ENCODE measurements at regions not wholly inside any gene's neighbourhood (a gene's known extent, or its start where the extent isn't known, plus 50 kb on each side); places are given as distances from the start of the nearest gene placed in this dataset.

- H3K9me3 ChIP-seq: no peaks in the 10 kb centered on the region
- TF ChIP-seq POLR2A (IDR thresholded peaks at IDR 0.05; ENCODE audit: low read depth): no peak
- TF ChIP-seq CTCF (IDR thresholded peaks at IDR 0.05): no peak
- no peak for TF ChIP-seq POLR2AphosphoS5 (IDR thresholded peaks at IDR 0.05)
- no peak for TF ChIP-seq EP300 (IDR thresholded peaks at IDR 0.05)
- intact Hi-C loops (cut with DNase I): no loop called here
These were observed 265.6 kb upstream of the ARID1B start for GRCh38 chr6:156511570-156511969.

GRCh38 chr6:156511051-156511450, 266.1 kb upstream of the ARID1B start:
- TF ChIP-seq POLR2AphosphoS5 (IDR thresholded peaks at IDR 0.05) (no peak), EP300 (IDR thresholded peaks at IDR 0.05) (no peak), POLR2A (IDR thresholded peaks at IDR 0.05; ENCODE audit: low read depth) (no peak), CTCF (IDR thresholded peaks at IDR 0.05) (no peak)

More at GRCh38 chr6:156511570-156511969, 265.6 kb upstream of the ARID1B start:
- Histone ChIP-seq H3K27ac (replicated peaks in 1 of 4) (no peak overlapping the region), H3K4me3 (no peak overlapping the region), H3K27me3 (no peaks in the 10 kb centered on the region), H3K36me3 (no peaks in the 10 kb centered on the region), H3K4me1 (no peaks in the 10 kb centered on the region)
- no peak for DNase-seq (ENCODE audit: extremely low spot score)

GRCh38 chr6:156510242-156510641, 266.9 kb upstream of the ARID1B start:
- intact Hi-C loops (cut with DNase I): no loop called here
- H3K4me1 ChIP-seq: no peaks in the 10 kb centered on the region
- H3K27ac ChIP-seq (replicated peaks in 1 of 4): no peak overlapping the region
- no peaks in the 10 kb centered on the region for H3K36me3 ChIP-seq
- H3K9me3 ChIP-seq: no peaks in the 10 kb centered on the region
- H3K27me3 ChIP-seq: no peaks in the 10 kb centered on the region
- WGBS: 90% methylated on average over 2 of the region's 2 CpGs
- DNase-seq (ENCODE audit: extremely low spot score): no peak
- TF ChIP-seq POLR2A (IDR thresholded peaks at IDR 0.05; ENCODE audit: low read depth): no peak
- no peak for TF ChIP-seq EP300 (IDR thresholded peaks at IDR 0.05)
- TF ChIP-seq POLR2AphosphoS5 (IDR thresholded peaks at IDR 0.05): no peak
- TF ChIP-seq CTCF (IDR thresholded peaks at IDR 0.05): no peak
- H3K4me3 ChIP-seq: no peak overlapping the region

More at GRCh38 chr6:156511051-156511450, 266.1 kb upstream of the ARID1B start:
- Histone ChIP-seq H3K36me3 (no peaks in the 10 kb centered on the region), H3K4me1 (no peaks in the 10 kb centered on the region), H3K4me3 (no peak overlapping the region), H3K27me3 (no peaks in the 10 kb centered on the region), H3K27ac (replicated peaks in 1 of 4) (no peak overlapping the region), H3K9me3 (no peaks in the 10 kb centered on the region)
- intact Hi-C loops (cut with DNase I): no loop called here
- peak; percentile 45 for DNase-seq (ENCODE audit: extremely low spot score)
- 63% methylated on average over 5 of the region's 5 CpGs for WGBS

GRCh38 chr6:156509496-156509895, 267.7 kb upstream of the ARID1B start:
- TF ChIP-seq CTCF (IDR thresholded peaks at IDR 0.05) (no peak), POLR2AphosphoS5 (IDR thresholded peaks at IDR 0.05) (no peak), POLR2A (IDR thresholded peaks at IDR 0.05; ENCODE audit: low read depth) (no peak), EP300 (IDR thresholded peaks at IDR 0.05) (no peak)

GRCh38 chr6:156508923-156509322, 268.3 kb upstream of the ARID1B start:
- Histone ChIP-seq H3K4me1 (no peaks in the 10 kb centered on the region), H3K4me3 (no peak overlapping the region), H3K9me3 (no peaks in the 10 kb centered on the region), H3K27me3 (no peaks in the 10 kb centered on the region), H3K36me3 (no peaks in the 10 kb centered on the region), H3K27ac (replicated peaks in 1 of 4) (no peak overlapping the region)
- DNase-seq (ENCODE audit: extremely low spot score): no peak
- intact Hi-C loops (cut with DNase I): no loop called here
- WGBS: 76% methylated on average over 6 of the region's 6 CpGs
- TF ChIP-seq POLR2A (IDR thresholded peaks at IDR 0.05; ENCODE audit: low read depth): no peak
- no peak for TF ChIP-seq EP300 (IDR thresholded peaks at IDR 0.05)
- TF ChIP-seq CTCF (IDR thresholded peaks at IDR 0.05): no peak
- no peak for TF ChIP-seq POLR2AphosphoS5 (IDR thresholded peaks at IDR 0.05)

More at GRCh38 chr6:156509496-156509895, 267.7 kb upstream of the ARID1B start:
- Histone ChIP-seq H3K27me3 (no peaks in the 10 kb centered on the region), H3K4me3 (no peak overlapping the region), H3K9me3 (no peaks in the 10 kb centered on the region), H3K4me1 (no peaks in the 10 kb centered on the region), H3K36me3 (no peaks in the 10 kb centered on the region), H3K27ac (replicated peaks in 1 of 4) (no peak overlapping the region)
- WGBS: 86% methylated on average over 9 of the region's 9 CpGs
- intact Hi-C loops (cut with DNase I): no loop called here
- peak; percentile 64 for DNase-seq (ENCODE audit: extremely low spot score)

Data from esophagus muscularis mucosa (tissue), 4 donors.